HFFc6 (cell line): ENCODE measurements at regions not wholly inside any gene's neighbourhood (a gene's known extent, or its start where the extent isn't known, plus 50 kb on each side); places are given as distances from the start of the nearest gene placed in this dataset.

Experiments
- DNase-seq: peaks from one replicate; pipeline ENCODE4 v3.0.0-alpha.2; 2018
- H3K27ac Mint-ChIP-seq: 2 replicates; pipeline ENCODE4 v1.8.0; 2020; ENCODE audit warnings: mild to moderate bottlenecking, mixed read lengths
- H3K27me3 Mint-ChIP-seq: 2 replicates; pipeline ENCODE4 v1.8.0; 2021; ENCODE audit warnings: mild to moderate bottlenecking, moderate library complexity, mixed read lengths; ENCODE audit not compliant: insufficient read depth
- H3K36me3 Mint-ChIP-seq: 2 replicates; pipeline ENCODE4 v1.8.0; 2021; ENCODE audit warnings: low read depth, mixed read lengths
- H3K4me1 Mint-ChIP-seq: 2 replicates; pipeline ENCODE4 v1.8.0; 2020; ENCODE audit warnings: low read depth, mixed read lengths
- H3K4me3 Mint-ChIP-seq: 2 replicates; pipeline ENCODE4 v1.8.0; 2020; ENCODE audit warnings: mild to moderate bottlenecking, moderate library complexity, mixed read lengths
- H3K9me3 Mint-ChIP-seq: 2 replicates; pipeline ENCODE4 v1.8.0; 2020; ENCODE audit warnings: mild to moderate bottlenecking, mixed read lengths
- TF ChIP-seq, protein P1 (sequence below): fragments of 200-600 bp; sonication (generic); IDR thresholded peaks from 2 replicates; pipeline ENCODE4 v1.5.0; 2021; ENCODE audit warnings: antibody characterized with exemption, mild to moderate bottlenecking

- TF ChIP-seq, protein P1, sequence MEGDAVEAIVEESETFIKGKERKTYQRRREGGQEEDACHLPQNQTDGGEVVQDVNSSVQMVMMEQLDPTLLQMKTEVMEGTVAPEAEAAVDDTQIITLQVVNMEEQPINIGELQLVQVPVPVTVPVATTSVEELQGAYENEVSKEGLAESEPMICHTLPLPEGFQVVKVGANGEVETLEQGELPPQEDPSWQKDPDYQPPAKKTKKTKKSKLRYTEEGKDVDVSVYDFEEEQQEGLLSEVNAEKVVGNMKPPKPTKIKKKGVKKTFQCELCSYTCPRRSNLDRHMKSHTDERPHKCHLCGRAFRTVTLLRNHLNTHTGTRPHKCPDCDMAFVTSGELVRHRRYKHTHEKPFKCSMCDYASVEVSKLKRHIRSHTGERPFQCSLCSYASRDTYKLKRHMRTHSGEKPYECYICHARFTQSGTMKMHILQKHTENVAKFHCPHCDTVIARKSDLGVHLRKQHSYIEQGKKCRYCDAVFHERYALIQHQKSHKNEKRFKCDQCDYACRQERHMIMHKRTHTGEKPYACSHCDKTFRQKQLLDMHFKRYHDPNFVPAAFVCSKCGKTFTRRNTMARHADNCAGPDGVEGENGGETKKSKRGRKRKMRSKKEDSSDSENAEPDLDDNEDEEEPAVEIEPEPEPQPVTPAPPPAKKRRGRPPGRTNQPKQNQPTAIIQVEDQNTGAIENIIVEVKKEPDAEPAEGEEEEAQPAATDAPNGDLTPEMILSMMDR: no peak
- no peak for DNase-seq
- Mint-ChIP-seq H3K27me3 (peaks cover 23% of the 10 kb centered on the region), H3K4me1 (no peaks in the 10 kb centered on the region), H3K4me3 (no peak overlapping the region), H3K27ac (no peak overlapping the region), H3K9me3 (no peaks in the 10 kb centered on the region), H3K36me3 (no peaks in the 10 kb centered on the region)
Observed at GRCh38 chr12:132416827-132417226, 73.1 kb upstream of the FBRSL1 start.

GRCh38 chr12:132416121-132416673, 73.8 kb upstream of the FBRSL1 start:
- Mint-ChIP-seq H3K4me3 (no peak overlapping the region), H3K4me1 (no peaks in the 10 kb centered on the region), H3K27ac (no peak overlapping the region), H3K36me3 (no peaks in the 10 kb centered on the region), H3K9me3 (peaks cover 3% of the 10 kb centered on the region; the same call in 1 of the 2 replicates), H3K27me3 (peaks cover 19% of the 10 kb centered on the region)
- TF ChIP-seq, protein P1: no peak
- no peak for DNase-seq

- TF ChIP-seq, protein P1: no peak
- peaks cover 4% of the 10 kb centered on the region; the same call in 1 of the 2 replicates for H3K9me3 Mint-ChIP-seq
- H3K27me3 Mint-ChIP-seq: peaks cover 14% of the 10 kb centered on the region
- no peaks in the 10 kb centered on the region for H3K36me3 Mint-ChIP-seq
- H3K4me3 Mint-ChIP-seq: no peak overlapping the region
- no peak for DNase-seq
- H3K4me1 Mint-ChIP-seq: no peaks in the 10 kb centered on the region
- H3K27ac Mint-ChIP-seq: no peak overlapping the region
Observed at GRCh38 chr12:132415327-132416120, 74.4 kb upstream of the FBRSL1 start.

GRCh38 chr12:132414634-132415326, 75.2 kb upstream of the FBRSL1 start:
- Mint-ChIP-seq H3K4me3 (no peak overlapping the region), H3K4me1 (no peaks in the 10 kb centered on the region), H3K36me3 (no peaks in the 10 kb centered on the region), H3K27ac (no peak overlapping the region), H3K9me3 (peaks cover 4% of the 10 kb centered on the region; the same call in 1 of the 2 replicates), H3K27me3 (peaks cover 16% of the 10 kb centered on the region)
- TF ChIP-seq, protein P1: peak; percentile 95
- DNase-seq: peak; percentile 62

DNA sequence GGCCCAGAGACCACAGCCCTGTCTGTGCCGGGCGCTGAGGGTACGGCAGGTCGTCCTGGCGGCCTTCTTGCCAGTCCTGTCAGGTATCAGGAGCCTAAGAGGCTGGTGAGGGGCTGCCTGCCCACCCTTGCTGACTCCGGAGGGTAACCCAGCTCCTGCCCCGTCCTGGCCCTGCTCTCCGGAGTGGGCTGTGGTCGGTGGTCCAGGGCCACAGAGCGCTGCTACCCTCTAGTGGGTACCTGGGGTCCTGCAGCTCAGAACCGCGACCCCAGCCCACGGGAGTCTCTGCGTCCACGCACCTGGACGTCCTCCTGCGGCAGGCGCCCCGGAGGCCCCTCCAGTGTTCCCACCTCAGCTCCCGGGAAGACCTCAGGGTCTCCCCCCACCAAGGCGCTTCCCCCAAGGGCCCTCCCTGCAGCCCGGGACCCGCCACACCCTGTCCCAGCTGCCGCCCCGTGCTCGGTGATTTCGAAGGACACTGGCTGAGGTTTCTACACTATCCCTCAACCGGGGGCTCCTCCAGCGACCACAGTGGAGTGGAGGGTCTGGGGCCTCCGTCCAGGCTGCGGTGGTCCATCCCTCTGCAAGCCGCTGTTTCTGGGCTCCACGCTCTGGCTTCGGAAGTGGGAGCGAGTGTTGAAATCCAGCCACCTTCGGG, 75.9 kb upstream of the FBRSL1 start:
- Mint-ChIP-seq H3K27me3 (peaks cover 12% of the 10 kb centered on the region), H3K4me1 (no peaks in the 10 kb centered on the region), H3K27ac (no peak overlapping the region), H3K9me3 (peaks cover 4% of the 10 kb centered on the region; the same call in 1 of the 2 replicates), H3K4me3 (no peak overlapping the region), H3K36me3 (no peaks in the 10 kb centered on the region)
- DNase-seq: no peak
- TF ChIP-seq, protein P1: peak; percentile 73
